ENCODE measurements at regions not wholly inside any gene's neighbourhood (a gene's known extent, or its start where the extent isn't known, plus 50 kb on each side); places are given as distances from the start of the nearest gene placed in this dataset.

DNA sequence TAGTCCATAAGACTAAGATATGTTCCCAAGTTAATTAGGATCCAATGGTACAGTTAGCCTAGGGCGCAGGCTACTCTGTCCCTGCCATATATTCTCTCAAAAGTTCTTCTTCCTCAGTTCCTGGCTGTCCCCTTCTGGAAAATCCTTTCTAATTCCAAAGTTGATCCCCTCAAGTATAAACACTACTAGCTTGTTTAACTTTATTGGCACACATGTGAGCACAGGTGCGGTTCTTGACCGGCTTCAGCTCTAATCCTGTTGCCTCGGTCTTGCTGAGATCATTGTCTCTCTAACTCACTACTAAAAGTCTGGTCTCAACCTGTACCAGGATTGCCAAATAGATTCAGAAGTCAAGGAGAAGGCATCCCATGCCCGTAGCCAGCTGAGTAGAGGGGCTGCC, 89.0 kb downstream of the SEMA4F start (continued):
- TF ChIP-seq, protein P1, sequence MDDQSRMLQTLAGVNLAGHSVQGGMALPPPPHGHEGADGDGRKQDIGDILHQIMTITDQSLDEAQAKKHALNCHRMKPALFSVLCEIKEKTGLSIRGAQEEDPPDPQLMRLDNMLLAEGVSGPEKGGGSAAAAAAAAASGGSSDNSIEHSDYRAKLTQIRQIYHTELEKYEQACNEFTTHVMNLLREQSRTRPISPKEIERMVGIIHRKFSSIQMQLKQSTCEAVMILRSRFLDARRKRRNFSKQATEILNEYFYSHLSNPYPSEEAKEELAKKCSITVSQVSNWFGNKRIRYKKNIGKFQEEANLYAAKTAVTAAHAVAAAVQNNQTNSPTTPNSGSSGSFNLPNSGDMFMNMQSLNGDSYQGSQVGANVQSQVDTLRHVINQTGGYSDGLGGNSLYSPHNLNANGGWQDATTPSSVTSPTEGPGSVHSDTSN (IDR thresholded peaks at IDR 0.05): no peak

GRCh38 chr2:74743778-74744177, 89.7 kb downstream of the SEMA4F start:
- Histone ChIP-seq H2AFZ (ENCODE audit: low read depth) (no peak overlapping the region), H3F3A (replicated peaks; ENCODE audit: insufficient read depth) (peaks cover 10% of the 10 kb centered on the region), H3K4me3 (ENCODE audit: low read depth in 2 of 2, low read length in 1 of 2) (no peak overlapping the region), H3K9me2 (no peaks in the 10 kb centered on the region), H3K27me3 (ENCODE audit: insufficient read depth) (no peaks in the 10 kb centered on the region), H3K9ac (no peak overlapping the region), H3K27ac (ENCODE audit: low read depth in 2 of 2, low read length in 1 of 2) (no peak overlapping the region), H3K4me1 (ENCODE audit: control insufficient read depth in 1 of 2, insufficient read depth in 2 of 2, low read depth in 1 of 2, low read length in 1 of 2) (peaks cover 25 to 30% of the 10 kb centered on the region in 2 experiments), H3K9me3 (no peaks in the 10 kb centered on the region), H3K36me3 (replicated peaks in 1 of 2; ENCODE audit: control insufficient read depth in 1 of 2, insufficient read depth in 2 of 2, low read length in 1 of 2) (no peaks in the 10 kb centered on the region), H4K20me1 (ENCODE audit: insufficient read depth) (no peaks in the 10 kb centered on the region), H3K79me2 (ENCODE audit: insufficient read depth) (no peaks in the 10 kb centered on the region), H3K4me2 (no peak overlapping the region)
- TF ChIP-seq, protein P2, sequence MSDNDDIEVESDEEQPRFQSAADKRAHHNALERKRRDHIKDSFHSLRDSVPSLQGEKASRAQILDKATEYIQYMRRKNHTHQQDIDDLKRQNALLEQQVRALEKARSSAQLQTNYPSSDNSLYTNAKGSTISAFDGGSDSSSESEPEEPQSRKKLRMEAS (IDR thresholded peaks at IDR 0.05; ENCODE audit: low read depth): no peak
- TF ChIP-seq, protein P3, sequence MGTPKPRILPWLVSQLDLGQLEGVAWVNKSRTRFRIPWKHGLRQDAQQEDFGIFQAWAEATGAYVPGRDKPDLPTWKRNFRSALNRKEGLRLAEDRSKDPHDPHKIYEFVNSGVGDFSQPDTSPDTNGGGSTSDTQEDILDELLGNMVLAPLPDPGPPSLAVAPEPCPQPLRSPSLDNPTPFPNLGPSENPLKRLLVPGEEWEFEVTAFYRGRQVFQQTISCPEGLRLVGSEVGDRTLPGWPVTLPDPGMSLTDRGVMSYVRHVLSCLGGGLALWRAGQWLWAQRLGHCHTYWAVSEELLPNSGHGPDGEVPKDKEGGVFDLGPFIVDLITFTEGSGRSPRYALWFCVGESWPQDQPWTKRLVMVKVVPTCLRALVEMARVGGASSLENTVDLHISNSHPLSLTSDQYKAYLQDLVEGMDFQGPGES (IDR thresholded peaks at IDR 0.05; ENCODE audit: low read depth, low read length): no peak
- no peak for TF ChIP-seq FOXJ3 (CRISPR knock-in tag; IDR thresholded peaks at IDR 0.05)
- TF ChIP-seq YY1 (IDR thresholded peaks at IDR 0.05; ENCODE audit: low read depth): no peak
- DNase-seq: no peak
- 86% methylated on average over 7 of the region's 7 CpGs for WGBS (ENCODE audit: low lambda C conversion rate)
- CTCF ChIA-PET: interaction anchor here (0.6 to 0.8 kb wide), 2 partner anchors 28 to 33 kb away, joined by 3 to 4 read pairs; no protein-coding TSS in a partner anchor
- POLR2A ChIA-PET: no interaction called here

GRCh38 chr2:74744731-74745515, 89.0 kb upstream of the HK2 start:
- Histone ChIP-seq H3K9me3 (no peaks in the 10 kb centered on the region), H3K9me2 (no peaks in the 10 kb centered on the region), H3K4me2 (no peak overlapping the region), H3K4me1 (ENCODE audit: control insufficient read depth in 1 of 2, insufficient read depth in 2 of 2, low read depth in 1 of 2, low read length in 1 of 2) (peaks cover 20 to 27% of the 10 kb centered on the region in 2 experiments; a peak in 3 of 4 replicates), H2AFZ (ENCODE audit: low read depth) (no peak overlapping the region), H3F3A (replicated peaks; ENCODE audit: insufficient read depth) (peaks cover 10% of the 10 kb centered on the region), H3K27me3 (ENCODE audit: insufficient read depth) (no peaks in the 10 kb centered on the region), H4K20me1 (ENCODE audit: insufficient read depth) (no peaks in the 10 kb centered on the region), H3K79me2 (ENCODE audit: insufficient read depth) (no peaks in the 10 kb centered on the region), H3K27ac (ENCODE audit: low read depth in 2 of 2, low read length in 1 of 2) (no peak overlapping the region), H3K9ac (no peak overlapping the region), H3K36me3 (replicated peaks in 1 of 2; ENCODE audit: control insufficient read depth in 1 of 2, insufficient read depth in 2 of 2, low read length in 1 of 2) (no peaks in the 10 kb centered on the region), H3K4me3 (ENCODE audit: low read depth in 2 of 2, low read length in 1 of 2) (no peak overlapping the region)
- TF ChIP-seq CTCF (IDR thresholded peaks at IDR 0.05) (no peak), FOXJ3 (CRISPR knock-in tag; IDR thresholded peaks at IDR 0.05) (no peak), EZH2phosphoT487 (IDR thresholded peaks at IDR 0.05; ENCODE audit: borderline replicate concordance, low read depth) (no peak), ZBTB33 (IDR thresholded peaks at IDR 0.05; ENCODE audit: borderline replicate concordance, low read depth) (no peak)
- TF ChIP-seq, protein P4, sequence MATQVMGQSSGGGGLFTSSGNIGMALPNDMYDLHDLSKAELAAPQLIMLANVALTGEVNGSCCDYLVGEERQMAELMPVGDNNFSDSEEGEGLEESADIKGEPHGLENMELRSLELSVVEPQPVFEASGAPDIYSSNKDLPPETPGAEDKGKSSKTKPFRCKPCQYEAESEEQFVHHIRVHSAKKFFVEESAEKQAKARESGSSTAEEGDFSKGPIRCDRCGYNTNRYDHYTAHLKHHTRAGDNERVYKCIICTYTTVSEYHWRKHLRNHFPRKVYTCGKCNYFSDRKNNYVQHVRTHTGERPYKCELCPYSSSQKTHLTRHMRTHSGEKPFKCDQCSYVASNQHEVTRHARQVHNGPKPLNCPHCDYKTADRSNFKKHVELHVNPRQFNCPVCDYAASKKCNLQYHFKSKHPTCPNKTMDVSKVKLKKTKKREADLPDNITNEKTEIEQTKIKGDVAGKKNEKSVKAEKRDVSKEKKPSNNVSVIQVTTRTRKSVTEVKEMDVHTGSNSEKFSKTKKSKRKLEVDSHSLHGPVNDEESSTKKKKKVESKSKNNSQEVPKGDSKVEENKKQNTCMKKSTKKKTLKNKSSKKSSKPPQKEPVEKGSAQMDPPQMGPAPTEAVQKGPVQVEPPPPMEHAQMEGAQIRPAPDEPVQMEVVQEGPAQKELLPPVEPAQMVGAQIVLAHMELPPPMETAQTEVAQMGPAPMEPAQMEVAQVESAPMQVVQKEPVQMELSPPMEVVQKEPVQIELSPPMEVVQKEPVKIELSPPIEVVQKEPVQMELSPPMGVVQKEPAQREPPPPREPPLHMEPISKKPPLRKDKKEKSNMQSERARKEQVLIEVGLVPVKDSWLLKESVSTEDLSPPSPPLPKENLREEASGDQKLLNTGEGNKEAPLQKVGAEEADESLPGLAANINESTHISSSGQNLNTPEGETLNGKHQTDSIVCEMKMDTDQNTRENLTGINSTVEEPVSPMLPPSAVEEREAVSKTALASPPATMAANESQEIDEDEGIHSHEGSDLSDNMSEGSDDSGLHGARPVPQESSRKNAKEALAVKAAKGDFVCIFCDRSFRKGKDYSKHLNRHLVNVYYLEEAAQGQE (IDR thresholded peaks at IDR 0.05; ENCODE audit: low read depth, low read length): no peak
- TF ChIP-seq, protein P1 (IDR thresholded peaks at IDR 0.05): no peak
- no peak for DNase-seq
- ChIA-PET POLR2A (no interaction called here), CTCF (interaction anchor here (0.6 kb wide), 1 partner anchor 29 kb away, joined by 4 read pairs; no protein-coding TSS in a partner anchor)
- WGBS (ENCODE audit: low lambda C conversion rate): 14% methylated on average over 4 of the region's 4 CpGs

Measured in SK-N-SH (cell line).